ENCODE measurements at regions not wholly inside any gene's neighbourhood (a gene's known extent, or its start where the extent isn't known, plus 50 kb on each side); places are given as distances from the start of the nearest gene placed in this dataset.

DNA sequence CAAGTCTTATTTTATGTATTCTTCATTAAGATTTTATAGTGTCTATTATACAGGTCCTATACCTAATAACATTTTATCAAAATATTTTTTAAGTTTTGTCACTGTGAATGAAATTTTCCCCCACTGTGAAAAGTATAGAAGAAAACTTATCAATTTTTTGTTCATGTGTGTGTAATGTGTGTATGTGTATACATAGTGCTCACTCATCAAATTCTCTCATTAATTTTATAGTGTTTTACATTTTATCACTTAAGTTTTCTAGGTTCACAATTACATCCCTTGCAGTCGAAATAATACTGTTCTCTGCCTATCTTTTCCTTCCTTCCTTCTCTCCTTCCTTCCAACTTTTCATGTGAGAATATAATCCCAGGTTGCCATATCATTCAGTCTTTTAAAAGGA is 93.2 kb upstream of the FBXO11 start:
- H3K4me3 ChIP-seq (ENCODE audit: control insufficient read depth in 1 of 7, extremely low read depth in 1 of 7, insufficient read depth in 4 of 7, low read depth in 2 of 7, low read length in 6 of 7) = no peak overlapping the region
- no peaks in the 10 kb centered on the region for H3K36me3 ChIP-seq (ENCODE audit: control insufficient read depth in 4 of 4, insufficient read depth in 4 of 4, low read length in 3 of 4)
- POLR2A ChIA-PET = no interaction called here
- peaks cover 0 to 3% (median 0%) of the 10 kb centered on the region in 5 experiments for H3K27me3 ChIP-seq (replicated peaks in 2 of 5; ENCODE audit: control insufficient read depth in 4 of 5, insufficient read depth in 5 of 5, low read length in 4 of 5)
- CTCF ChIA-PET = no interaction called here
- no peak for DNase-seq
- WGBS (ENCODE audit: insufficient coverage) = 100% methylated on average over 1 of the region's 1 CpG
- no peak overlapping the region for H3K27ac ChIP-seq (ENCODE audit: insufficient read depth in 1 of 2, low read depth in 1 of 2, low read length in 2 of 2, poor library complexity in 1 of 2, severe bottlenecking in 2 of 2)
- H3K9me3 ChIP-seq (ENCODE audit: control extremely low read depth in 1 of 5, control insufficient read depth in 4 of 5, insufficient read depth in 2 of 5, low read depth in 1 of 5, low read length in 4 of 5) = no peaks in the 10 kb centered on the region
- no peaks in the 10 kb centered on the region for H3K4me1 ChIP-seq (ENCODE audit: control extremely low read depth in 1 of 4, control insufficient read depth in 4 of 4, insufficient read depth in 4 of 4, low read length in 3 of 4)

DNA sequence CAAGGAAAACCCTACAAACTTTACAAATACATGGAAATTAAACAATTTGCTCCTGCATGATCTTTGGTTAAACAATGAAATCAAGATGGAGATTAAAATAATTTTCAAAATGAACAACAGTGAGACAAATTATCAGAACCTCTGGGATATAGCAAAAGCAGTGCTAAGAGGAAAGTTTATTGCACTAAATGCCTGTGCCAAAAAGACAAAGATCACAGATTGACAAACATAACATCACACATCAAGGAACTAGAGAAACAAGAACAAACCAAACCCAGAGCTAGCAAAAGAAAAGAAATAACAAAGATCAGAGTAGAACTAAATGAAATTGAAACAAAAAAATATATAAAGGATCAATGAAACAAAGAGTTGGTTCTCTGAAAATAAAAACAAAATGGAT is 95.2 kb upstream of the FBXO11 start:
- Histone ChIP-seq H3K4me1 (ENCODE audit: control extremely low read depth in 1 of 4, control insufficient read depth in 4 of 4, insufficient read depth in 4 of 4, low read length in 3 of 4) (no peaks in the 10 kb centered on the region), H3K27me3 (replicated peaks in 2 of 5; ENCODE audit: control insufficient read depth in 4 of 5, insufficient read depth in 5 of 5, low read length in 4 of 5) (peaks cover 0 to 3% (median 0%) of the 10 kb centered on the region in 5 experiments), H3K27ac (ENCODE audit: insufficient read depth in 1 of 2, low read depth in 1 of 2, low read length in 2 of 2, poor library complexity in 1 of 2, severe bottlenecking in 2 of 2) (no peak overlapping the region), H3K9me3 (ENCODE audit: control extremely low read depth in 1 of 5, control insufficient read depth in 4 of 5, insufficient read depth in 2 of 5, low read depth in 1 of 5, low read length in 4 of 5) (peaks cover 0 to 2% (median 0%) of the 10 kb centered on the region in 5 experiments), H3K36me3 (ENCODE audit: control insufficient read depth in 4 of 4, insufficient read depth in 4 of 4, low read length in 3 of 4) (no peaks in the 10 kb centered on the region), H3K4me3 (ENCODE audit: control insufficient read depth in 1 of 7, extremely low read depth in 1 of 7, insufficient read depth in 4 of 7, low read depth in 2 of 7, low read length in 6 of 7) (no peak overlapping the region)
- POLR2A ChIA-PET = no interaction called here
- CTCF ChIA-PET = no interaction called here
- DNase-seq = no peak

DNA sequence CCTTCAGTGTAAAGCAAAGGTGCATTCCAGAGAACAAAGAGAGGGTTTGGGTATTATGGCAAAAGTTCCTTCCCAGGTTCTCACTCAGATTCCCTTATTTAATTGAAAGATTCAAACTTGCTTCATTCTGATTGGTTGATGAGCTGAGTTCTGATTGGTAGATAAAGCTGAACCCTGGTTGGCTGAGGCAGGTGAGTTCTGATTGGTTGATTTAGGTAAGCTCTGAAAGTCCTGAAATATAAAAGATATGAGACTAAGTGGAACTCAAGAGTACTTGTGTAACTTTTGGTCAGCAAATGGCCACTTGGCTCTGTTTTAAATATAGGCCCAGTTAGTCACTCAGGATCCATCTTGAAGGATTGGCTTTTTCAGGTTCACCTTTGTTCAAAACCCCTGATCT is 99.8 kb upstream of the FBXO11 start:
- Histone ChIP-seq H3K36me3 (ENCODE audit: control insufficient read depth in 4 of 4, insufficient read depth in 4 of 4, low read length in 3 of 4) (no peaks in the 10 kb centered on the region), H3K4me3 (ENCODE audit: control insufficient read depth in 1 of 7, extremely low read depth in 1 of 7, insufficient read depth in 4 of 7, low read depth in 2 of 7, low read length in 6 of 7) (no peak overlapping the region), H3K4me1 (ENCODE audit: control extremely low read depth in 1 of 4, control insufficient read depth in 4 of 4, insufficient read depth in 4 of 4, low read length in 3 of 4) (no peaks in the 10 kb centered on the region), H3K9me3 (ENCODE audit: control extremely low read depth in 1 of 5, control insufficient read depth in 4 of 5, insufficient read depth in 2 of 5, low read depth in 1 of 5, low read length in 4 of 5) (peaks cover 0 to 2% (median 0%) of the 10 kb centered on the region in 5 experiments), H3K27me3 (replicated peaks in 2 of 5; ENCODE audit: control insufficient read depth in 4 of 5, insufficient read depth in 5 of 5, low read length in 4 of 5) (no peaks in the 10 kb centered on the region), H3K27ac (ENCODE audit: insufficient read depth in 1 of 2, low read depth in 1 of 2, low read length in 2 of 2, poor library complexity in 1 of 2, severe bottlenecking in 2 of 2) (no peak overlapping the region)
- CTCF ChIA-PET = no interaction called here
- no peak for DNase-seq
- POLR2A ChIA-PET = no interaction called here

DNA sequence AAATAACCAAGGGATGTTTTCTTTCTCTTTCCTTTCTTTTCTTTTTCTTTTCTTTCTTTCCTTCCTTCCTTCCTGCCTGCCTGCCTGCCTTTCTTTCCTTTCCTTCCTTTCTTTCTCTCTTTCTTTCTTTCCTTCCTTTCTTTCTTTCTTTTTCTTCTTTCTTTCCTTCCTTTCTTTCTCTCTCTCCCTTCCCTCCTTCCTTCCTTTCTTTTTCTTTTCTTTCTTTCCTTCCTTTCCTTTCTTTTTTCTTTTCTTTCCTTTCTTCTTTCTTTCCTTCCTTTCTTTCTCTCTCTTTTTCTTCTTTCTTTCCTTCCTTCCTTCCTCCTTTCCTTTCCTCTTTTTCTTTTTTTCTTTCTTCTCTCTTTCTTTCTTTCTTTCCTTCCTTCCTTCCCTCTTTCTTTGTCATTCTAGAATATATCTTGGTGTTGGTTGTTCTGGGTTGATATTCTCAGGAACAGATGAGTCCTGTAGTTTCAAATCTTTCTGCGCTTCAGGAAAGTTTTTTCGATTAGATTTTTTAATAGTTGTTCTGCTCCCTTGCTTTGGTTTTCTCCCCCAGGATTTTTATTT is 101.5 kb upstream of the FBXO11 start:
- Histone ChIP-seq H3K27ac (ENCODE audit: insufficient read depth in 1 of 2, low read depth in 1 of 2, low read length in 2 of 2, poor library complexity in 1 of 2, severe bottlenecking in 2 of 2) (no peak overlapping the region), H3K4me3 (ENCODE audit: control insufficient read depth in 1 of 7, extremely low read depth in 1 of 7, insufficient read depth in 4 of 7, low read depth in 2 of 7, low read length in 6 of 7) (no peak overlapping the region), H3K36me3 (ENCODE audit: control insufficient read depth in 4 of 4, insufficient read depth in 4 of 4, low read length in 3 of 4) (no peaks in the 10 kb centered on the region), H3K27me3 (replicated peaks in 2 of 5; ENCODE audit: control insufficient read depth in 4 of 5, insufficient read depth in 5 of 5, low read length in 4 of 5) (no peaks in the 10 kb centered on the region), H3K4me1 (ENCODE audit: control extremely low read depth in 1 of 4, control insufficient read depth in 4 of 4, insufficient read depth in 4 of 4, low read length in 3 of 4) (no peaks in the 10 kb centered on the region), H3K9me3 (ENCODE audit: control extremely low read depth in 1 of 5, control insufficient read depth in 4 of 5, insufficient read depth in 2 of 5, low read depth in 1 of 5, low read length in 4 of 5) (peaks cover 0 to 2% (median 0%) of the 10 kb centered on the region in 5 experiments)
- no peak for DNase-seq
- CTCF ChIA-PET = no interaction called here
- POLR2A ChIA-PET = no interaction called here
- WGBS (ENCODE audit: insufficient coverage) = 100% methylated on average over 2 of the region's 2 CpGs

DNA sequence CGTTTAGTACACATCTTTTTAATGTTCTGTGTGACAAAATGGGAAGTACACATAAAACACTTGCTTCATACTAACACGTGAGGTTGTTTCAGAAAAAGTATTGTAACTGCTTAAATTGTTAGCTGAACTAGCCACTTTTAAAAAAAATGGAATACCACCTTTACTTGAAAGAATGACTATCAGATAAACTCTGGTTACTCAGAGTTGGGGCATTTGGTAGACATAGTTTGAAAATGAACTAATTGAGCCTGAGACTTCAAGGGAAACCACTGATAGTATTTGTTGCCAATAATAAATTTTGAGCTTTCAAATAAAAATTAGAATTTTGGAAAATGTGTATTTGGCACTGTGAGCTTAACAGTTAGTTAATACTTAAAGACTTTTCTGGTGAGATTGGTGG is 103.0 kb upstream of the FBXO11 start:
- no peaks in the 10 kb centered on the region for H3K27me3 ChIP-seq (replicated peaks in 2 of 5; ENCODE audit: control insufficient read depth in 4 of 5, insufficient read depth in 5 of 5, low read length in 4 of 5)
- H3K4me3 ChIP-seq (ENCODE audit: control insufficient read depth in 1 of 7, extremely low read depth in 1 of 7, insufficient read depth in 4 of 7, low read depth in 2 of 7, low read length in 6 of 7) = no peak overlapping the region
- peaks cover 0 to 2% (median 0%) of the 10 kb centered on the region in 5 experiments for H3K9me3 ChIP-seq (ENCODE audit: control extremely low read depth in 1 of 5, control insufficient read depth in 4 of 5, insufficient read depth in 2 of 5, low read depth in 1 of 5, low read length in 4 of 5)
- no peaks in the 10 kb centered on the region for H3K36me3 ChIP-seq (ENCODE audit: control insufficient read depth in 4 of 4, insufficient read depth in 4 of 4, low read length in 3 of 4)
- POLR2A ChIA-PET = no interaction called here
- CTCF ChIA-PET = interaction anchor here (0.8 kb wide), 1 partner anchor 12 kb away, joined by 3 read pairs; no protein-coding TSS in a partner anchor
- DNase-seq = no peak
- H3K27ac ChIP-seq (ENCODE audit: insufficient read depth in 1 of 2, low read depth in 1 of 2, low read length in 2 of 2, poor library complexity in 1 of 2, severe bottlenecking in 2 of 2) = no peak overlapping the region
- H3K4me1 ChIP-seq (ENCODE audit: control extremely low read depth in 1 of 4, control insufficient read depth in 4 of 4, insufficient read depth in 4 of 4, low read length in 3 of 4) = no peaks in the 10 kb centered on the region
- WGBS (ENCODE audit: insufficient coverage) = no CpG with 5 or more reads among the region's 2 CpGs

DNA sequence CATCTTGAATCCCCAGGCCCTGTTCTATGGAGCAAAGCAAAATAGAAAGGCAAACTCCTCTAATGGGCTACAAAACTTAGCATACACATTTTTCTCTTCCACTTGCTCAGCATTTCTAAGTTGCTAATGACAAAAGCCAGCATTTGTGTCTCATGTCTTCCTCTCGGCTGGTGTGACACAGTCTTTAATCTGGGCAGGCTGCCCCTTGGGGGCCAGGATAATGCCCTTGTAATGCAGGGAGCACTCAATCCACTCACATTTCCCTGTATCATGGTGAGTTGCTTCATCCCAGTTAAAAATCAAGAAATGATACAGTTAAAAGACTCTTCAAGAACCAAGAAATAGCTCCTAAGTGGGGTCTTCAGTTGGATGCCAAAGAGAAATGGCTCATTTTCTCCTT is 109.1 kb upstream of the FBXO11 start:
- ChIA-PET CTCF (no interaction called here), POLR2A (no interaction called here)
- Histone ChIP-seq H3K4me3 (ENCODE audit: control insufficient read depth in 1 of 7, extremely low read depth in 1 of 7, insufficient read depth in 4 of 7, low read depth in 2 of 7, low read length in 6 of 7) (no peak overlapping the region), H3K4me1 (ENCODE audit: control extremely low read depth in 1 of 4, control insufficient read depth in 4 of 4, insufficient read depth in 4 of 4, low read length in 3 of 4) (no peaks in the 10 kb centered on the region), H3K27me3 (replicated peaks in 2 of 5; ENCODE audit: control insufficient read depth in 4 of 5, insufficient read depth in 5 of 5, low read length in 4 of 5) (no peaks in the 10 kb centered on the region), H3K36me3 (ENCODE audit: control insufficient read depth in 4 of 4, insufficient read depth in 4 of 4, low read length in 3 of 4) (no peaks in the 10 kb centered on the region), H3K9me3 (ENCODE audit: control extremely low read depth in 1 of 5, control insufficient read depth in 4 of 5, insufficient read depth in 2 of 5, low read depth in 1 of 5, low read length in 4 of 5) (peaks cover 0 to 9% (median 0%) of the 10 kb centered on the region in 5 experiments), H3K27ac (ENCODE audit: insufficient read depth in 1 of 2, low read depth in 1 of 2, low read length in 2 of 2, poor library complexity in 1 of 2, severe bottlenecking in 2 of 2) (no peak overlapping the region)
- whole genome bisulfite sequencing (ENCODE audit: insufficient coverage) = 100% methylated on average over 1 of the region's 1 CpG
- DNase-seq = no peak

DNA sequence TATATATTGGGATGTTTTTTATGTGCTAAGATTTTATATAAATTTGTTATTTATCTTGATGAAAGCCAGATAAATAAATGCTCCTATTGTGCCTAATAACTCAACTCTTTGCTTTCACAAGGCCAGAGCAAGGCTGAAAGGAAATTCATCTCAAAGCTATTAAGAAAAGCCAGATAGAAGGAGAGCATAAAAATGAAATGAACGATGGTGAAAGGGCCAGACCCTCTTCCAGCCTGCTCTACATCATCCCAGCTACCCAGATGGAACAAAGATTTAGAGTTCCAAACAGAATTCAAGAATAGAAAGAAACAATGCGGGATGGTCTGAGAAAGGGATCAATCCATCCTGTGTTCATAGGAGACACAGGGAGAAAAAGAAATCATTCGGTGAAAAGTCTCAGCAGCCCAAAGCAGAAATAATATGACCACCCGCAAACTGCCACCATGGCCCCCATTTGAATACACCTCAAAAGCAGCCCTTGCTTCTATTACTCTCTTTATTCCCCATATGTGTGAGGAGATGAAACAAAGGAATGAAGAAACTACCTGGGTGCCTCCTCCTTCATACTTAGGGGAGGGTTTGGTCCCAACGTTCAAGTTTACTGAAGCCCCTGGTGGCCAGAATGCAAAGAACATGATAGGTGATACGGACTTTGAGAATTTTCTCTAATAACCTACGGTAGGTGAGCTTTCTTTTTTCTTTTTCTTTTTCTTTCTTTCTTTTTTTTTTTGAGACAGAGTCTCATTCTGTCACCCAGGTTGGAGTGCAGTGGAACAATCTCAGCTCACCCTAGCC is 110.1 kb upstream of the FBXO11 start:
- 95% methylated on average over 4 of the region's 7 CpGs for WGBS (ENCODE audit: insufficient coverage)
- Histone ChIP-seq H3K4me3 (ENCODE audit: control insufficient read depth in 1 of 7, extremely low read depth in 1 of 7, insufficient read depth in 4 of 7, low read depth in 2 of 7, low read length in 6 of 7) (no peak overlapping the region), H3K4me1 (ENCODE audit: control extremely low read depth in 1 of 4, control insufficient read depth in 4 of 4, insufficient read depth in 4 of 4, low read length in 3 of 4) (no peaks in the 10 kb centered on the region), H3K36me3 (ENCODE audit: control insufficient read depth in 4 of 4, insufficient read depth in 4 of 4, low read length in 3 of 4) (no peaks in the 10 kb centered on the region), H3K27me3 (replicated peaks in 2 of 5; ENCODE audit: control insufficient read depth in 4 of 5, insufficient read depth in 5 of 5, low read length in 4 of 5) (no peaks in the 10 kb centered on the region), H3K27ac (ENCODE audit: insufficient read depth in 1 of 2, low read depth in 1 of 2, low read length in 2 of 2, poor library complexity in 1 of 2, severe bottlenecking in 2 of 2) (no peak overlapping the region), H3K9me3 (ENCODE audit: control extremely low read depth in 1 of 5, control insufficient read depth in 4 of 5, insufficient read depth in 2 of 5, low read depth in 1 of 5, low read length in 4 of 5) (peaks cover 0 to 9% (median 0%) of the 10 kb centered on the region in 5 experiments)
- peak in 1 of 3 donors; percentile 4 for DNase-seq
- CTCF ChIA-PET = no interaction called here
- POLR2A ChIA-PET = interaction anchor here (0.6 kb wide), 1 partner anchor 115 kb away, joined by 3 read pairs; no protein-coding TSS in a partner anchor

All from common myeloid progenitor, CD34-positive (primary cell).